PC-9 (cell line): ENCODE measurements at regions not wholly inside any gene's neighbourhood (a gene's known extent, or its start where the extent isn't known, plus 50 kb on each side); places are given as distances from the start of the nearest gene placed in this dataset.

ENCODE experiments used
- BruUV-seq: library from RNA; stranded (reverse); fragments of 400-500 nt; replicated peaks from 2 replicates; lab custom pipeline; 2021; lab: Mats Ljungman, UMichigan
- CTCF ChIA-PET: fragments of 300-600 bp; sonication (Branson Sonifier 250); formaldehyde crosslinking; loops from one replicate; lab custom pipeline; 2022; ENCODE audit warnings: antibody characterized with exemption; lab: Charles Lee
- POLR2A ChIA-PET: fragments of 300-600 bp; sonication (Branson Sonifier 250); formaldehyde crosslinking; loops from one replicate; lab custom pipeline; 2022; ENCODE audit warnings: antibody characterized with exemption; ENCODE audit not compliant: unreplicated experiment; lab: Charles Lee
- DNase-seq, 2 experiments: peaks; one replicate each; pipeline versions ENCODE4 v3.0.0 to v3.0.0-alpha.2; 2015 to 2022; ENCODE audit warnings: mixed read lengths in 1 of 2
- H2AFZ ChIP-seq: fragments of 200-600 bp; sonication (generic); 2 replicates; pipeline ENCODE4 v1.8.1; 2017; ENCODE audit warnings: antibody characterized with exemption
- H3F3A ChIP-seq: fragments of 200-600 bp; sonication (generic); 2 replicates; pipeline ENCODE4 v1.8.1; 2017; ENCODE audit warnings: antibody characterized with exemption, mild to moderate bottlenecking, low read depth; ENCODE audit not compliant: insufficient read depth
- H3K27ac ChIP-seq: fragments of 200-600 bp; sonication (generic); 2 replicates; pipeline ENCODE4 v1.6.1; 2016; ENCODE audit warnings: mixed run types
- H3K27me3 ChIP-seq: fragments of 200-600 bp; sonication (generic); 2 replicates; pipeline ENCODE4 v1.6.1; 2016; ENCODE audit warnings: low read depth, mixed run types; ENCODE audit not compliant: insufficient read depth
- H3K36me3 ChIP-seq: fragments of 200-600 bp; sonication (generic); 2 replicates; pipeline ENCODE4 v1.6.1; 2016; ENCODE audit warnings: low read depth, mixed run types
- H3K4me1 ChIP-seq: fragments of 200-600 bp; sonication (generic); replicated peaks from 2 replicates; pipeline ENCODE4 v1.6.1; 2016; ENCODE audit warnings: mixed run types; ENCODE audit not compliant: insufficient read depth
- H3K4me2 ChIP-seq: fragments of 200-600 bp; sonication (generic); 2 replicates; pipeline ENCODE4 v1.6.1; 2017; ENCODE audit warnings: mixed run types
- H3K4me3 ChIP-seq: fragments of 200-600 bp; sonication (generic); 2 replicates; pipeline ENCODE4 v1.6.1; 2016; ENCODE audit warnings: mixed run types
- H3K79me2 ChIP-seq: fragments of 200-600 bp; sonication (generic); 2 replicates; pipeline ENCODE4 v1.6.1; 2017; ENCODE audit warnings: low read depth, mixed run types
- H3K9me2 ChIP-seq: fragments of 200-600 bp; sonication (generic); 2 replicates; pipeline ENCODE4 v1.8.1; 2017; ENCODE audit warnings: mild to moderate bottlenecking; ENCODE audit not compliant: insufficient read depth
- H3K9me3 ChIP-seq: fragments of 200-600 bp; sonication (generic); 2 replicates; pipeline ENCODE4 v1.8.1; 2016; ENCODE audit warnings: low read depth; ENCODE audit not compliant: insufficient read depth
- H4K20me1 ChIP-seq: fragments of 200-600 bp; sonication (generic); 2 replicates; pipeline ENCODE4 v1.8.1; 2017; ENCODE audit not compliant: insufficient read depth
- EZH2 ChIP-seq: fragments of 200-600 bp; sonication (generic); IDR thresholded peaks from 2 replicates; pipeline ENCODE4 v1.8.0; 2017; ENCODE audit warnings: antibody characterized with exemption, low read depth
- intact Hi-C: fragments of 100-400 bp; cut with micrococcal nuclease; formaldehyde crosslinking; loops from one replicate; pipeline ENCODE4 v1.10.0; 2022; ENCODE audit not compliant: unreplicated experiment
- TF ChIP-seq, protein P1 (sequence below): fragments of 200-600 bp; sonication (generic); conservative IDR thresholded peaks from 2 replicates; pipeline ENCODE4 v1.6.1; 2017; ENCODE audit warnings: mixed run types, antibody characterized with exemption, mild to moderate bottlenecking, moderate library complexity

DNA sequence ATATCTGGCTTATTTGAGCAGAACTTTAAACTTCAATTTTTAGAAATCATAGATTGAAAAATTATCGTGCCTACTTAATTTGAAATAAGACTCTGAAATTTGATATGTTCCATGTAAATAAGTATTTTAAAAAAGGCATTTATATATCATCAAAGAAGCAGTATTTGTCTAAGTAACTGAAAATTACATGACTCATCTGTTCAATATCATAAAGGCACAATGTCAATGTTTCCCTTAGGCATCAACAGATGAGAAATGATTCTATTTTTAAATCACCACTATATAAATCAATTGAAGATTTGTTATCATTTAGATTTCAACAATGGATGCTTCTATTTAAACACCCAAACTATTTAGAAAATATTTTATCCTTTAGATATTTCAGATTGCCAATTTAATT, 142.9 kb upstream of the POU5F2 start:
- CTCF ChIA-PET, result no interaction called here
- POLR2A ChIA-PET, result no interaction called here
- no peaks in the 10 kb centered on the region for H3K79me2 ChIP-seq
- intact Hi-C loops, result no loop called here
- no peaks in the 10 kb centered on the region; the same call in 1 of the 2 replicates for H3K4me1 ChIP-seq
- no peak overlapping the region for H3K4me3 ChIP-seq
- no peak overlapping the region for H3K4me2 ChIP-seq
- TF ChIP-seq EZH2, result no peak
- TF ChIP-seq, protein P1, sequence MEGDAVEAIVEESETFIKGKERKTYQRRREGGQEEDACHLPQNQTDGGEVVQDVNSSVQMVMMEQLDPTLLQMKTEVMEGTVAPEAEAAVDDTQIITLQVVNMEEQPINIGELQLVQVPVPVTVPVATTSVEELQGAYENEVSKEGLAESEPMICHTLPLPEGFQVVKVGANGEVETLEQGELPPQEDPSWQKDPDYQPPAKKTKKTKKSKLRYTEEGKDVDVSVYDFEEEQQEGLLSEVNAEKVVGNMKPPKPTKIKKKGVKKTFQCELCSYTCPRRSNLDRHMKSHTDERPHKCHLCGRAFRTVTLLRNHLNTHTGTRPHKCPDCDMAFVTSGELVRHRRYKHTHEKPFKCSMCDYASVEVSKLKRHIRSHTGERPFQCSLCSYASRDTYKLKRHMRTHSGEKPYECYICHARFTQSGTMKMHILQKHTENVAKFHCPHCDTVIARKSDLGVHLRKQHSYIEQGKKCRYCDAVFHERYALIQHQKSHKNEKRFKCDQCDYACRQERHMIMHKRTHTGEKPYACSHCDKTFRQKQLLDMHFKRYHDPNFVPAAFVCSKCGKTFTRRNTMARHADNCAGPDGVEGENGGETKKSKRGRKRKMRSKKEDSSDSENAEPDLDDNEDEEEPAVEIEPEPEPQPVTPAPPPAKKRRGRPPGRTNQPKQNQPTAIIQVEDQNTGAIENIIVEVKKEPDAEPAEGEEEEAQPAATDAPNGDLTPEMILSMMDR, result no peak
- BruUV-seq, result no TSS peak
- no peak overlapping the region for H3K27ac ChIP-seq
- no peaks in the 10 kb centered on the region for H3K9me3 ChIP-seq
- H3K27me3 ChIP-seq, result no peaks in the 10 kb centered on the region
- no peaks in the 10 kb centered on the region for H3K9me2 ChIP-seq
- no peaks in the 10 kb centered on the region for H3F3A ChIP-seq
- H3K36me3 ChIP-seq, result no peaks in the 10 kb centered on the region
- no peak overlapping the region for H2AFZ ChIP-seq
- H4K20me1 ChIP-seq, result no peaks in the 10 kb centered on the region
- DNase-seq, result no peak

DNA sequence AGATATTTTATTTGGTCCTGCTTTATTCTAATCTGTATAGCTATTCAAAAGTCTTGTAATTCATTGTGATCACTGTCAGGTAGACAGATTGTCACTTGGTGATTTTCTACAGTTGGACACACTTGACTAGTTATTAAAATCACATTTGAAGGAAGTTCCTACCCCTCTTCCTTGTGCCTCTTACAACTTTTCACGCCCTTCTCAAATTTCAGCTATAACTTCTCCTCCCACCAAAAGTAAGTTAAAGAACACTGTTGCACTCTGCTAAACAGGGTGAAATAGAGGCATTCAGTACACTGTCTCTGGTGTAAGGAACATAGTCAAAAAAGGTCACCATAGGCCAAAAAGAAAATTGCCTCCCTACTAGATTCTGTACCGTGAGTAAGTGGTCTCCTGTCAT, 142.1 kb upstream of the POU5F2 start:
- Histone ChIP-seq H3K9me3 (no peaks in the 10 kb centered on the region), H3K4me3 (no peak overlapping the region), H3K27me3 (no peaks in the 10 kb centered on the region), H3K36me3 (no peaks in the 10 kb centered on the region), H3F3A (no peaks in the 10 kb centered on the region), H4K20me1 (no peaks in the 10 kb centered on the region), H3K79me2 (no peaks in the 10 kb centered on the region), H3K27ac (no peak overlapping the region), H3K4me2 (no peak overlapping the region), H3K4me1 (no peaks in the 10 kb centered on the region; the same call in 1 of the 2 replicates), H3K9me2 (no peaks in the 10 kb centered on the region), H2AFZ (no peak overlapping the region)
- no peak for DNase-seq
- ChIA-PET POLR2A (no interaction called here), CTCF (no interaction called here)
- no TSS peak for BruUV-seq
- TF ChIP-seq, protein P1, result no peak
- TF ChIP-seq EZH2, result no peak
- intact Hi-C loops, result no loop called here

- no peak overlapping the region for H3K4me2 ChIP-seq
- intact Hi-C loops, result no loop called here
- no peaks in the 10 kb centered on the region for H3K79me2 ChIP-seq
- no peaks in the 10 kb centered on the region for H3K27me3 ChIP-seq
- no peak for DNase-seq
- no peak overlapping the region for H2AFZ ChIP-seq
- no peaks in the 10 kb centered on the region for H3K36me3 ChIP-seq
- no peak overlapping the region for H3K27ac ChIP-seq
- no peaks in the 10 kb centered on the region for H3K9me2 ChIP-seq
- no peaks in the 10 kb centered on the region for H3F3A ChIP-seq
- H3K9me3 ChIP-seq, result no peaks in the 10 kb centered on the region
- no peaks in the 10 kb centered on the region for H3K4me1 ChIP-seq
- TF ChIP-seq, protein P1, result no peak
- no peak for TF ChIP-seq EZH2
- ChIA-PET POLR2A (no interaction called here), CTCF (no interaction called here)
- BruUV-seq, result no TSS peak
- H4K20me1 ChIP-seq, result no peaks in the 10 kb centered on the region
- no peak overlapping the region for H3K4me3 ChIP-seq
Measured at GRCh38 chr5:93875693-93876092, 134.3 kb upstream of the POU5F2 start.
